HepG2 (cell line): ENCODE measurements at regions not wholly inside any gene's neighbourhood (a gene's known extent, or its start where the extent isn't known, plus 50 kb on each side); places are given as distances from the start of the nearest gene placed in this dataset.
"Not testable (repeated sequence)": the region's sequence is repeated elsewhere in the genome, so short reads cannot be mapped to it uniquely, and the experiment has no call there.

Source experiments
- ATAC-seq: fragments of 200-7000 bp; cut with Tn5 transposase; 3 replicates; pipeline ENCODE4 v1.9.1; 2020; ENCODE audit warnings: mild to moderate bottlenecking, moderate library complexity
- BruUV-seq: library from RNA; stranded (reverse); fragments of 400-500 nt; replicated peaks from 2 replicates; lab custom pipeline; 2021; lab: Mats Ljungman, UMichigan
- CTCF ChIA-PET: fragments of 300-600 bp; formaldehyde crosslinking; extraction: SDS; loops from one replicate; lab custom pipeline; 2021; ENCODE audit warnings: low total read pairs, inconsistent platforms, low intra/inter-chr PET ratio; lab: Yijun Ruan, JAX
- POLR2A ChIA-PET: fragments of 350-600 bp; sonication (Branson Sonifier 250); formaldehyde crosslinking; loops from one replicate; lab custom pipeline; 2020; ENCODE audit warnings: antibody characterized with exemption, inconsistent platforms; lab: Yijun Ruan, JAX
- DNase-seq: peaks from one replicate; pipeline ENCODE4 v3.0.0-alpha.2; 2015; ENCODE audit warnings: low spot score
- FAIRE-seq: peaks from 3 replicates; lab custom pipeline; 2011; peaks lifted over from hg19 to GRCh38; lab: Jason Lieb, UNC
- H2AFZ ChIP-seq: one replicate; pipeline ENCODE4 v1.6.1; 2011; ENCODE audit warnings: low read length, inconsistent platforms
- H3K27ac ChIP-seq: fragments of 300-600 bp; 3 replicates; pipeline ENCODE4 v1.8.0; 2011; ENCODE audit warnings: mixed run types, mild to moderate bottlenecking, mixed read lengths, low read length, inconsistent platforms; ENCODE audit not compliant: insufficient read depth; ENCODE audit errors: extremely low read length
- H3K27me3 ChIP-seq, 2 experiments: fragments of 200-600 bp in 1 of 2; 2 replicates in 1 of 2; 3 replicates in 1 of 2; pipeline versions ENCODE4 v1.6.0 to v1.8.0; 2011; ENCODE audit warnings: low read length in 2 of 2, mild to moderate bottlenecking in 2 of 2, moderate library complexity in 2 of 2, inconsistent platforms in 1 of 2; ENCODE audit not compliant: insufficient read depth in 2 of 2, control insufficient read depth in 1 of 2
- H3K36me3 ChIP-seq, 2 experiments: fragments of 200-600 bp in 1 of 2; replicated peaks in 1 of 2; 2 replicates in 1 of 2; 3 replicates in 1 of 2; pipeline versions ENCODE4 v1.5.1 to v1.8.0; 2011; ENCODE audit warnings: low read length in 2 of 2, inconsistent platforms in 1 of 2; ENCODE audit not compliant: insufficient read depth in 2 of 2, control insufficient read depth in 1 of 2
- H3K4me1 ChIP-seq: 2 replicates; pipeline ENCODE4 v1.5.1; 2012; ENCODE audit warnings: low read length, inconsistent platforms; ENCODE audit not compliant: insufficient read depth
- H3K4me2 ChIP-seq: 2 replicates; pipeline ENCODE4 v1.6.0; 2011; ENCODE audit warnings: low read depth, low read length, inconsistent platforms
- H3K4me3 ChIP-seq, 3 experiments: fragments of 200-600 bp in 1 of 3; sonication (generic), shearing (Covaris generic) in 1 of 3; replicated peaks in 1 of 3; 2 replicates each; pipeline ENCODE4 v1.5.1; 2011 to 2016; ENCODE audit warnings: low read length in 3 of 3, inconsistent platforms in 2 of 3, low read depth in 2 of 3, mild to moderate bottlenecking in 2 of 3, control low read depth in 1 of 3, mixed read lengths in 1 of 3; ENCODE audit not compliant: insufficient read depth in 1 of 3
- H3K79me2 ChIP-seq: one replicate; pipeline ENCODE4 v1.6.1; 2011; ENCODE audit warnings: low read length, inconsistent platforms; ENCODE audit not compliant: insufficient read depth
- H3K9ac ChIP-seq: 2 replicates; pipeline ENCODE4 v1.6.0; 2011; ENCODE audit warnings: mild to moderate bottlenecking, low read depth, low read length, inconsistent platforms; ENCODE audit not compliant: insufficient read depth
- H3K9me3 ChIP-seq: 2 replicates; pipeline ENCODE4 v1.5.1; 2012; ENCODE audit warnings: mild to moderate bottlenecking, low read length
- H4K20me1 ChIP-seq: 2 replicates; pipeline ENCODE4 v1.6.0; 2011; ENCODE audit warnings: inconsistent platforms, mild to moderate bottlenecking, low read length, moderate library complexity; ENCODE audit not compliant: insufficient read depth
- DRAP1 ChIP-seq: IDR thresholded peaks from 2 replicates; pipeline ENCODE4 v1.6.1; 2016; ENCODE audit warnings: missing genetic modification reagents, missing compliant biosample characterization
- NCOA5 ChIP-seq: sonication (generic); formaldehyde crosslinking; IDR thresholded peaks from 2 replicates; pipeline ENCODE4 v1.4.0; 2020; ENCODE audit warnings: missing genetic modification reagents
- NFATC3 ChIP-seq: sonication (generic); formaldehyde crosslinking; IDR thresholded peaks from 2 replicates; pipeline ENCODE4 v1.5.1; 2020; ENCODE audit warnings: mild to moderate bottlenecking, missing genetic modification reagents
- PHB2 ChIP-seq: fragments of 450-650 bp; IDR thresholded peaks from 2 replicates; pipeline ENCODE4 v1.6.1; 2018; ENCODE audit not compliant: partially characterized antibody
- ZFX ChIP-seq: sonication (generic); formaldehyde crosslinking; IDR thresholded peaks from 2 replicates; pipeline ENCODE4 v1.4.0; 2020; ENCODE audit warnings: mild to moderate bottlenecking, low read depth, missing genetic modification reagents, moderate library complexity
- ZKSCAN8 ChIP-seq: IDR thresholded peaks from 2 replicates; pipeline ENCODE4 v1.6.1; 2016; ENCODE audit warnings: borderline replicate concordance, missing genetic modification reagents, missing compliant biosample characterization
- ZNF619 ChIP-seq: sonication (generic); formaldehyde crosslinking; IDR thresholded peaks from 2 replicates; pipeline ENCODE4 v1.4.0; 2020; ENCODE audit warnings: mild to moderate bottlenecking, missing genetic modification reagents
- WGBS: methylation state at CpG from one replicate; pipeline ENCODE4 v1.1.6; 2017; ENCODE audit warnings: low lambda C conversion rate; 5-methylcytosine and 5-hydroxymethylcytosine counted together
- in situ Hi-C: cut with HindIII; loops from 2 replicates; pipeline ENCODE4 v1.10.0; 2017; ENCODE audit warnings: low pct_unique_long_range_greater_than_20kb; ENCODE audit not compliant: extremely low pct_ligation_motif_present
- intact Hi-C: fragments of 100-400 bp; cut with micrococcal nuclease; formaldehyde crosslinking; loops from one replicate; pipeline ENCODE4 v1.10.0; 2022; ENCODE audit not compliant: unreplicated experiment
- TF ChIP-seq, protein P1 (sequence below): IDR thresholded peaks from 2 replicates; pipeline ENCODE4 v1.6.1; 2012; ENCODE audit warnings: low read depth, low read length, improper control_type of control experiment

DNA sequence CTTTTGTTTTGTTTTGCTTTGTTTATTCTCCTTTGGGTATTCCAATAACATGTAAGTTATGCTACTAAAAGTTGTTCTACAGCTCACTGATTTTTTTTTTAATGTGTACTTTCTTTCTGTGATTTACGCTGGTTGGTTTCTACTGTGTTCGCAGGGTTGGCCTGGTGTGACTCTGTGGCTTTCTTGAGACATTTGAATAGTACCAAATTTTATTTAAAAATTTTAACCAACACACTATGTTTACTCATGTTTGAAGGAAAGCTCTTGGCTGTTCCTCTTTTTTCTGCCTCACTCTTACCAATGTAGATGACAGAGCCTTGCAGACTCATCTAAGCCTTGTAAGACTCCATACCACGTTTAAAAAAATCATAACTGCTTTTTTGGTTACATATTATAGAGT, 1784.9 kb upstream of the DEFB115 start:
- Histone ChIP-seq H3K27ac (no peak overlapping the region), H3K36me3 (no peaks in the 10 kb centered on the region), H3K9me3 (no peaks in the 10 kb centered on the region), H4K20me1 (no peaks in the 10 kb centered on the region), H3K9ac (no peak overlapping the region), H3K79me2 (no peaks in the 10 kb centered on the region), H3K4me1 (no peaks in the 10 kb centered on the region), H2AFZ (no peak overlapping the region), H3K4me2 (no peak overlapping the region), H3K27me3 (no peaks in the 10 kb centered on the region), H3K4me3 (no peak overlapping the region)
- 31% methylated on average over 3 of the region's 3 CpGs for WGBS
- CTCF ChIA-PET: no interaction called here
- intact Hi-C loops: no loop called here
- in situ Hi-C loops: no loop called here
- TF ChIP-seq ZFX (CRISPR knock-in tag) (no peak), NFATC3 (CRISPR knock-in tag) (no peak), ZKSCAN8 (no peak), PHB2 (no peak), DRAP1 (no peak), NCOA5 (no peak), ZNF619 (no peak)
- TF ChIP-seq, protein P1, sequence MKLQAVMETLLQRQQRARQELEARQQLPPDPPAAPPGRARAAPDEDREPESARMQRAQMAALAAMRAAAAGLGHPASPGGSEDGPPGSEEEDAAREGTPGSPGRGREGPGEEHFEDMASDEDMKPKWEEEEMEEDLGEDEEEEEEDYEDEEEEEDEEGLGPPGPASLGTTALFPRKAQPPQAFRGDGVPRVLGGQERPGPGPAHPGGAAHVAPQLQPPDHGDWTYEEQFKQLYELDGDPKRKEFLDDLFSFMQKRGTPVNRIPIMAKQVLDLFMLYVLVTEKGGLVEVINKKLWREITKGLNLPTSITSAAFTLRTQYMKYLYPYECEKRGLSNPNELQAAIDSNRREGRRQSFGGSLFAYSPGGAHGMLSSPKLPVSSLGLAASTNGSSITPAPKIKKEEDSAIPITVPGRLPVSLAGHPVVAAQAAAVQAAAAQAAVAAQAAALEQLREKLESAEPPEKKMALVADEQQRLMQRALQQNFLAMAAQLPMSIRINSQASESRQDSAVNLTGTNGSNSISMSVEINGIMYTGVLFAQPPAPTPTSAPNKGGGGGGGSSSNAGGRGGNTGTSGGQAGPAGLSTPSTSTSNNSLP: no peak
- ATAC-seq: no peak
- no peak for FAIRE-seq
- no peak for DNase-seq
- POLR2A ChIA-PET: no interaction called here
- BruUV-seq: no TSS peak

- ATAC-seq, BruUV-seq, DNase-seq, intact Hi-C loops, POLR2A ChIA-PET, in situ Hi-C loops, H3K9ac ChIP-seq, CTCF ChIA-PET, H3K4me1 ChIP-seq, FAIRE-seq, H4K20me1 ChIP-seq, H3K79me2 ChIP-seq, H3K4me3 ChIP-seq, H3K4me2 ChIP-seq, H2AFZ ChIP-seq, H3K27ac ChIP-seq, H3K27me3 ChIP-seq, H3K36me3 ChIP-seq: not testable (repeated sequence)
- peaks cover 14% of the 10 kb centered on the region for H3K9me3 ChIP-seq
- WGBS: 2% methylated on average over 4 of the region's 4 CpGs
Measured at GRCh38 chr20:29492840-29493239, 1764.6 kb upstream of the DEFB115 start.

DNA sequence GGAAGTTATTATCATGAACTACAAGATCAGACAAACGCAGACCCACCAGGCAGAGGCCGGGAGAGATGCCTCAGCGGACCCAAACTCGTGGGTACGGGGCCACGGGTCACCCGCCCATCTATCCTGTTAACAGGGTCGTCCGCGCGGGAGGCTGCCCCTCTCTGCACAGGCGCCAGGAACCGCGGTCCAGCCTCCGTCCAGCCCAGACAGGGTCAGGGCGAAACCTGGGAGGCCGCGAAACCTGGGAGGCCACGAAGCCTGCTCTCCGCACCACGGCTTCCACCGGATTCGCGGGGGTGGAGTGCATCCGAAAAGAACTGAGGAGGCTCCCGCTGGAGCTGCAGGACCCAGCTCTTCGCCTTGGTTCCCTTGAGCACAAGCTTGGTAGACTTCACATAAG, 1760.7 kb upstream of the DEFB115 start:
- H3K4me2 ChIP-seq, H3K4me1 ChIP-seq, intact Hi-C loops, in situ Hi-C loops, H3K4me3 ChIP-seq, H3K36me3 ChIP-seq, H3K9ac ChIP-seq, DNase-seq, H2AFZ ChIP-seq, H3K27me3 ChIP-seq, H3K27ac ChIP-seq, H4K20me1 ChIP-seq, BruUV-seq, CTCF ChIA-PET, FAIRE-seq, ATAC-seq, H3K79me2 ChIP-seq, POLR2A ChIA-PET: not testable (repeated sequence)
- 20% methylated on average over 10 of the region's 27 CpGs for WGBS
- H3K9me3 ChIP-seq: peaks cover 34% of the 10 kb centered on the region
